HEK293 (cell line): ENCODE measurements at regions not wholly inside any gene's neighbourhood (a gene's known extent, or its start where the extent isn't known, plus 50 kb on each side); places are given as distances from the start of the nearest gene placed in this dataset.

ENCODE experiments used
- BCL11B ChIP-seq: fragments of 450-650 bp; formaldehyde crosslinking; IDR thresholded peaks from 2 replicates; pipeline ENCODE4 v1.5.1; 2016; ENCODE audit warnings: low read depth, missing biosample characterization, missing genetic modification characterization
- ELK4 ChIP-seq: IDR thresholded peaks from 2 replicates; pipeline ENCODE4 v1.6.1; 2011; ENCODE audit warnings: mild to moderate bottlenecking, low read depth, low read length, borderline replicate concordance
- PRDM6 ChIP-seq: fragments of 450-650 bp; formaldehyde crosslinking; IDR thresholded peaks from 2 replicates; pipeline ENCODE4 v1.5.1; 2017; ENCODE audit warnings: missing biosample characterization, missing genetic modification characterization
- ZNF501 ChIP-seq: fragments of 450-650 bp; formaldehyde crosslinking; IDR thresholded peaks from 2 replicates; pipeline ENCODE4 v1.5.1; 2016; ENCODE audit warnings: missing biosample characterization, missing genetic modification characterization
- ZNF621 ChIP-seq: fragments of 450-650 bp; formaldehyde crosslinking; IDR thresholded peaks from 2 replicates; pipeline ENCODE4 v1.5.1; 2017; ENCODE audit warnings: missing biosample characterization, missing genetic modification characterization

- no peak for TF ChIP-seq PRDM6 (tag by site-specific recombination)
- TF ChIP-seq ZNF621 (tag by site-specific recombination), result no peak
- no peak for TF ChIP-seq ZNF501
- no peak for TF ChIP-seq BCL11B
- TF ChIP-seq ELK4, result no peak
Measured at GRCh38 chr9:79011461-79011860, 560.3 kb upstream of the TLE4 start.
